ENCODE measurements at regions not wholly inside any gene's neighbourhood (a gene's known extent, or its start where the extent isn't known, plus 50 kb on each side); places are given as distances from the start of the nearest gene placed in this dataset.

- DNase-seq (ENCODE audit: low spot score): no peak
Measured at GRCh38 chr1:29865051-29865450, 628.7 kb downstream of the PTPRU start.

- DNase-seq (ENCODE audit: low spot score): no peak
Measured at GRCh38 chr1:29864431-29865022, 628.2 kb downstream of the PTPRU start.

- DNase-seq (ENCODE audit: low spot score): no peak
Measured at GRCh38 chr1:29861922-29862321, 625.6 kb downstream of the PTPRU start.

GRCh38 chr1:29861446-29861845, 625.1 kb downstream of the PTPRU start:
- no peak for DNase-seq (ENCODE audit: low spot score)

- no peak for DNase-seq (ENCODE audit: low spot score)
Measured at GRCh38 chr1:29860681-29861080, 624.4 kb downstream of the PTPRU start.

- no peak for DNase-seq (ENCODE audit: low spot score)
Measured at GRCh38 chr1:29860056-29860455, 623.7 kb downstream of the PTPRU start.

GRCh38 chr1:29859126-29859525, 622.8 kb downstream of the PTPRU start:
- DNase-seq (ENCODE audit: low spot score): no peak

GRCh38 chr1:29858646-29859045, 622.3 kb downstream of the PTPRU start:
- DNase-seq (ENCODE audit: low spot score): no peak

GRCh38 chr1:29856340-29857114, 620.2 kb downstream of the PTPRU start:
- no peak for DNase-seq (ENCODE audit: low spot score)

GRCh38 chr1:29855561-29856160, 619.3 kb downstream of the PTPRU start:
- DNase-seq (ENCODE audit: low spot score): no peak

GRCh38 chr1:29854700-29855276, 618.5 kb downstream of the PTPRU start:
- no peak for DNase-seq (ENCODE audit: low spot score)

- no peak for DNase-seq (ENCODE audit: low spot score)
Measured at GRCh38 chr1:29853716-29854330, 617.5 kb downstream of the PTPRU start.

GRCh38 chr1:29852248-29852647, 615.9 kb downstream of the PTPRU start:
- DNase-seq (ENCODE audit: low spot score): no peak

GRCh38 chr1:29851691-29852090, 615.4 kb downstream of the PTPRU start:
- DNase-seq (ENCODE audit: low spot score): no peak

- DNase-seq (ENCODE audit: low spot score): no peak
Measured at GRCh38 chr1:29849991-29850757, 613.9 kb downstream of the PTPRU start.

GRCh38 chr1:29849038-29849750, 612.9 kb downstream of the PTPRU start:
- DNase-seq (ENCODE audit: low spot score): peak; percentile 20

GRCh38 chr1:29845910-29846309, 609.6 kb downstream of the PTPRU start:
- DNase-seq (ENCODE audit: low spot score): no peak

GRCh38 chr1:29842130-29842529, 605.8 kb downstream of the PTPRU start:
- no peak for DNase-seq (ENCODE audit: low spot score)

- DNase-seq (ENCODE audit: low spot score): no peak
Measured at GRCh38 chr1:29839726-29840125, 603.4 kb downstream of the PTPRU start.

GRCh38 chr1:29838738-29839320, 602.5 kb downstream of the PTPRU start:
- no peak for DNase-seq (ENCODE audit: low spot score)
